Panc1 (cell line): ENCODE measurements at regions not wholly inside any gene's neighbourhood (a gene's known extent, or its start where the extent isn't known, plus 50 kb on each side); places are given as distances from the start of the nearest gene placed in this dataset.

Experiments
- ATAC-seq: fragments of 200-7000 bp; cut with Tn5 transposase; 2 replicates; pipeline ENCODE4 v1.9.1; 2020; ENCODE audit warnings: mild to moderate bottlenecking, moderate library complexity
- BruUV-seq: library from RNA; stranded (reverse); fragments of 400-500 nt; replicated peaks from 2 replicates; lab custom pipeline; 2021; lab: Mats Ljungman, UMichigan
- CTCF ChIA-PET: fragments of 300-600 bp; sonication (Branson Sonifier 250); formaldehyde crosslinking; loops from one replicate; lab custom pipeline; 2022; ENCODE audit warnings: antibody characterized with exemption; lab: Charles Lee
- POLR2A ChIA-PET: fragments of 300-600 bp; sonication (Branson Sonifier 250); formaldehyde crosslinking; loops from one replicate; lab custom pipeline; 2022; ENCODE audit warnings: antibody characterized with exemption; lab: Charles Lee
- DNase-seq: peaks from one replicate; pipeline ENCODE4 v3.0.0-alpha.2; 2010; ENCODE audit warnings: low read depth, low spot score
- H3K27ac ChIP-seq: 2 replicates; pipeline ENCODE4 v1.5.1; 2011; ENCODE audit warnings: mild to moderate bottlenecking, low read length, inconsistent platforms
- H3K27me3 ChIP-seq: fragments of 200-500 bp; sonication (Bioruptor generic); 2 replicates; pipeline ENCODE4 v1.6.0; 2014; ENCODE audit warnings: low read length, inconsistent platforms; ENCODE audit not compliant: control insufficient read depth, insufficient read depth
- H3K36me3 ChIP-seq: fragments of 200-500 bp; sonication (Bioruptor generic); 2 replicates; pipeline ENCODE4 v1.5.1; 2014; ENCODE audit warnings: inconsistent platforms, mild to moderate bottlenecking, low read length, moderate library complexity; ENCODE audit not compliant: control insufficient read depth, insufficient read depth
- H3K4me1 ChIP-seq: 2 replicates; pipeline ENCODE4 v1.5.1; 2011; ENCODE audit warnings: inconsistent platforms, mild to moderate bottlenecking, low read length, moderate library complexity; ENCODE audit not compliant: control insufficient read depth, insufficient read depth
- H3K4me3 ChIP-seq, 2 experiments: 2 replicates each; pipeline ENCODE4 v1.5.1; 2011 to 2012; ENCODE audit warnings: low read depth in 2 of 2, low read length in 2 of 2, mild to moderate bottlenecking in 2 of 2, inconsistent platforms in 1 of 2, moderate library complexity in 1 of 2
- H3K9me3 ChIP-seq: fragments of 200-500 bp; sonication (Bioruptor generic); 2 replicates; pipeline ENCODE4 v1.5.1; 2014; ENCODE audit warnings: low read depth, mild to moderate bottlenecking, inconsistent platforms, low read length, moderate library complexity; ENCODE audit not compliant: control insufficient read depth, insufficient read depth
- POLR2AphosphoS5 ChIP-seq: IDR thresholded peaks from 2 replicates; pipeline ENCODE4 v1.6.1; 2012; ENCODE audit warnings: mild to moderate bottlenecking, low read depth, low read length, moderate library complexity
- SIN3A ChIP-seq: IDR thresholded peaks from 2 replicates; pipeline ENCODE4 v1.6.1; 2012; ENCODE audit warnings: low read depth, mild to moderate bottlenecking, low read length, moderate library complexity, borderline replicate concordance; ENCODE audit not compliant: insufficient read depth
- TCF7L2 ChIP-seq: IDR thresholded peaks from 2 replicates; pipeline ENCODE4 v1.6.1; 2011; ENCODE audit warnings: mild to moderate bottlenecking, low read depth, low read length, inconsistent platforms
- in situ Hi-C: cut with HindIII; loops from 2 replicates; pipeline ENCODE4 v1.10.0; 2016; ENCODE audit warnings: low sequenced_read_pairs, low pct_unique_long_range_greater_than_20kb
- intact Hi-C: fragments of 100-400 bp; cut with micrococcal nuclease; formaldehyde crosslinking; loops from one replicate; pipeline ENCODE4 v1.10.0; 2022; ENCODE audit not compliant: unreplicated experiment
- TF ChIP-seq, protein P1 (sequence below): fragments of 450-650 bp; IDR thresholded peaks from 2 replicates; pipeline ENCODE4 v1.5.1; 2017; ENCODE audit warnings: mild to moderate bottlenecking
- TF ChIP-seq, protein P2 (sequence below), 2 experiments: IDR thresholded peaks; 2 replicates each; pipeline ENCODE4 v1.6.1; 2011 to 2012; ENCODE audit warnings: low read depth in 2 of 2, control low read depth in 1 of 2, low read length in 1 of 2, mild to moderate bottlenecking in 1 of 2, moderate library complexity in 1 of 2; ENCODE audit not compliant: insufficient read depth in 1 of 2

DNA sequence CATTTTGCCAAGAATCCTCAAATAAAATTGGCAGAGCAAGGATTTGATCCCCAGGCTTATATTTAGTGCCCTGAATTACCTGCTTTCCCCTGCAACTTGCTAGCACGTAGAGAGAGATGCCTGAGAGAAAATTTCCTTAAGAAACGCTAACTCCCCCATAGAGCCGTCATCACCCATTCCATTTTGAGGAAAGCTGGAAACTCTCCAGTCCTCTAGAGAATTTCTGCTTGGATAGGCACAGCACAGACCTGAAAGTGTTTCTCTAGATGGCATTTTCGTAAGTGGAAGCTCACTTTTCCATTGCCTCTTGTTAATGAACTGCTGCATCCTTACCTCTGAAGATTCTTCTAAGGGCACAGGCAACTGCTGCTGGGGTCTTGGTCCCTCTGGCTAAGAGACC lies 277.8 kb upstream of the SIX2 start:
- no TSS peak for BruUV-seq
- ChIA-PET POLR2A (no interaction called here), CTCF (no interaction called here)
- no peak overlapping the region for H3K27ac ChIP-seq
- H3K27me3 ChIP-seq, result no peaks in the 10 kb centered on the region; the same call in 1 of the 2 replicates
- H3K36me3 ChIP-seq, result no peaks in the 10 kb centered on the region
- no peak overlapping the region for H3K4me3 ChIP-seq
- in situ Hi-C loops (no loop called here), intact Hi-C loops (no loop called here)
- H3K4me1 ChIP-seq, result no peaks in the 10 kb centered on the region
- ATAC-seq (no peak), DNase-seq (no peak)
- H3K9me3 ChIP-seq, result no peaks in the 10 kb centered on the region
- TF ChIP-seq, protein P1, sequence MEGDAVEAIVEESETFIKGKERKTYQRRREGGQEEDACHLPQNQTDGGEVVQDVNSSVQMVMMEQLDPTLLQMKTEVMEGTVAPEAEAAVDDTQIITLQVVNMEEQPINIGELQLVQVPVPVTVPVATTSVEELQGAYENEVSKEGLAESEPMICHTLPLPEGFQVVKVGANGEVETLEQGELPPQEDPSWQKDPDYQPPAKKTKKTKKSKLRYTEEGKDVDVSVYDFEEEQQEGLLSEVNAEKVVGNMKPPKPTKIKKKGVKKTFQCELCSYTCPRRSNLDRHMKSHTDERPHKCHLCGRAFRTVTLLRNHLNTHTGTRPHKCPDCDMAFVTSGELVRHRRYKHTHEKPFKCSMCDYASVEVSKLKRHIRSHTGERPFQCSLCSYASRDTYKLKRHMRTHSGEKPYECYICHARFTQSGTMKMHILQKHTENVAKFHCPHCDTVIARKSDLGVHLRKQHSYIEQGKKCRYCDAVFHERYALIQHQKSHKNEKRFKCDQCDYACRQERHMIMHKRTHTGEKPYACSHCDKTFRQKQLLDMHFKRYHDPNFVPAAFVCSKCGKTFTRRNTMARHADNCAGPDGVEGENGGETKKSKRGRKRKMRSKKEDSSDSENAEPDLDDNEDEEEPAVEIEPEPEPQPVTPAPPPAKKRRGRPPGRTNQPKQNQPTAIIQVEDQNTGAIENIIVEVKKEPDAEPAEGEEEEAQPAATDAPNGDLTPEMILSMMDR, result no peak
- no peak for TF ChIP-seq SIN3A
- TF ChIP-seq POLR2AphosphoS5, result no peak
- TF ChIP-seq, protein P2, sequence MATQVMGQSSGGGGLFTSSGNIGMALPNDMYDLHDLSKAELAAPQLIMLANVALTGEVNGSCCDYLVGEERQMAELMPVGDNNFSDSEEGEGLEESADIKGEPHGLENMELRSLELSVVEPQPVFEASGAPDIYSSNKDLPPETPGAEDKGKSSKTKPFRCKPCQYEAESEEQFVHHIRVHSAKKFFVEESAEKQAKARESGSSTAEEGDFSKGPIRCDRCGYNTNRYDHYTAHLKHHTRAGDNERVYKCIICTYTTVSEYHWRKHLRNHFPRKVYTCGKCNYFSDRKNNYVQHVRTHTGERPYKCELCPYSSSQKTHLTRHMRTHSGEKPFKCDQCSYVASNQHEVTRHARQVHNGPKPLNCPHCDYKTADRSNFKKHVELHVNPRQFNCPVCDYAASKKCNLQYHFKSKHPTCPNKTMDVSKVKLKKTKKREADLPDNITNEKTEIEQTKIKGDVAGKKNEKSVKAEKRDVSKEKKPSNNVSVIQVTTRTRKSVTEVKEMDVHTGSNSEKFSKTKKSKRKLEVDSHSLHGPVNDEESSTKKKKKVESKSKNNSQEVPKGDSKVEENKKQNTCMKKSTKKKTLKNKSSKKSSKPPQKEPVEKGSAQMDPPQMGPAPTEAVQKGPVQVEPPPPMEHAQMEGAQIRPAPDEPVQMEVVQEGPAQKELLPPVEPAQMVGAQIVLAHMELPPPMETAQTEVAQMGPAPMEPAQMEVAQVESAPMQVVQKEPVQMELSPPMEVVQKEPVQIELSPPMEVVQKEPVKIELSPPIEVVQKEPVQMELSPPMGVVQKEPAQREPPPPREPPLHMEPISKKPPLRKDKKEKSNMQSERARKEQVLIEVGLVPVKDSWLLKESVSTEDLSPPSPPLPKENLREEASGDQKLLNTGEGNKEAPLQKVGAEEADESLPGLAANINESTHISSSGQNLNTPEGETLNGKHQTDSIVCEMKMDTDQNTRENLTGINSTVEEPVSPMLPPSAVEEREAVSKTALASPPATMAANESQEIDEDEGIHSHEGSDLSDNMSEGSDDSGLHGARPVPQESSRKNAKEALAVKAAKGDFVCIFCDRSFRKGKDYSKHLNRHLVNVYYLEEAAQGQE (IDR thresholded peaks at IDR 0.05; ENCODE audit: insufficient read depth in 1 of 2, low read depth in 2 of 2, low read length in 1 of 2), result no peak
- TF ChIP-seq TCF7L2, result no peak

DNA sequence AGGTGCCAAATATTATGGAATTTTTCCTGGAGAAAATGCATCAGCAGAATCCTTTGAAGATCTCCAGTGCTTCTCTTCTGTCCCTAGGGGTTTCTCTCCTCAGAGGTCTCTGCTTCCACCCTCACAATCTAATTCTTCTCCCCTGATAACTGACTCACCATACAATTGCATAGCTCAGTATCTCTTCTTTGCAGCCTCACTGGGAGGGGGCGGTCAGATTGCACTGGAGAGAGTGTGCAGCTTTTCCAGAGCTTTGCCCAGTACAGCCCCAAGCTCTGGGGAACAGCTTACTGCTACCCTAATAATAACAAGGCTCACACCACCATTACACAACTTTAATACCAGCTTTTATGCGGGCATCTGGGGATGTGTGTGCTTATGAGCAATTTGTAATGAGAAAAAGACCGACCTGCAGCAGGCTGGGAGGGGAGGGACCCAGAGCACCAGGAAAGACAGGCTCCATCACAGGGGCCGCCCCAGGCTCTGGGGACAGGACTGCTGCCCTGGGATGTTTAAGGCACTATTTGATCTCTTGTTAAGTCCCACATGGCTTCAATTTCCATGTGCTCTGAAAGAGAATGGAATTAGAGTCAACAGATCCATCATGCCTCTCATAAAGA lies 276.6 kb upstream of the SIX2 start:
- ChIA-PET CTCF (no interaction called here), POLR2A (interaction anchor here (0.7 kb wide), 1 partner anchor 16 kb away, joined by 3 read pairs; no protein-coding TSS in a partner anchor)
- in situ Hi-C loops, result no loop called here
- no peaks in the 10 kb centered on the region for H3K36me3 ChIP-seq
- H3K9me3 ChIP-seq, result no peaks in the 10 kb centered on the region
- ATAC-seq (no peak), DNase-seq (no peak)
- no peak overlapping the region for H3K27ac ChIP-seq
- no peak for TF ChIP-seq SIN3A
- TF ChIP-seq, protein P1, result no peak
- no peak for TF ChIP-seq TCF7L2
- no peak for TF ChIP-seq POLR2AphosphoS5
- TF ChIP-seq, protein P2 (IDR thresholded peaks at IDR 0.05; ENCODE audit: insufficient read depth in 1 of 2, low read depth in 2 of 2, low read length in 1 of 2), result no peak
- no TSS peak for BruUV-seq
- no peaks in the 10 kb centered on the region; the same call in 1 of the 2 replicates for H3K27me3 ChIP-seq
- no peaks in the 10 kb centered on the region for H3K4me1 ChIP-seq
- intact Hi-C loops, result no loop called here
- no peak overlapping the region for H3K4me3 ChIP-seq
